ENCODE measurements at regions not wholly inside any gene's neighbourhood (a gene's known extent, or its start where the extent isn't known, plus 50 kb on each side); places are given as distances from the start of the nearest gene placed in this dataset.

- DNase-seq (no peak), ATAC-seq (no peak)
- no peak for TF ChIP-seq CTCF (IDR thresholded peaks at IDR 0.05)
- Histone ChIP-seq H3K4me1 (peaks cover 0 to 30% (median 15%) of the 10 kb centered on the region in 9 donors), H3K36me3 (no peaks in the 10 kb centered on the region), H3K4me3 (no peak overlapping the region), H3K27ac (no peak overlapping the region), H3K9me3 (no peaks in the 10 kb centered on the region), H3K27me3 (no peaks in the 10 kb centered on the region)
- 80 to 81% methylated on average over 4 of the region's 4 CpGs for WGBS, 2 donors
- intact Hi-C loops (cut with DNase I) = no loop called here
Observed at GRCh38 chr5:56527174-56527573, 288.2 kb upstream of the MAP3K1 start.

- no peak overlapping the region for H3K27ac ChIP-seq
- TF ChIP-seq CTCF (IDR thresholded peaks at IDR 0.05) = no peak
- no peak for DNase-seq
- no peaks in the 10 kb centered on the region for H3K36me3 ChIP-seq
- intact Hi-C loops (cut with DNase I) = no loop called here
- H3K9me3 ChIP-seq = no peaks in the 10 kb centered on the region
- 87 to 88% methylated on average over 3 of the region's 3 CpGs for WGBS, 2 donors
- no peak for ATAC-seq
- H3K27me3 ChIP-seq = no peaks in the 10 kb centered on the region
- no peak overlapping the region for H3K4me3 ChIP-seq
- H3K4me1 ChIP-seq = peaks cover 0 to 26% (median 15%) of the 10 kb centered on the region in 9 donors
Observed at GRCh38 chr5:56525113-56525512, 290.2 kb upstream of the MAP3K1 start.

GRCh38 chr5:56523790-56524575 lies 290.9 kb upstream of the ANKRD55 start:
- Histone ChIP-seq H3K9me3 (no peaks in the 10 kb centered on the region), H3K36me3 (no peaks in the 10 kb centered on the region), H3K27me3 (no peaks in the 10 kb centered on the region), H3K4me1 (peaks cover 0 to 25% (median 15%) of the 10 kb centered on the region in 9 donors), H3K4me3 (no peak overlapping the region), H3K27ac (peak overlapping the region in 5 of 10 donors; percentile 13 to 32 (median 29))
- intact Hi-C loops (cut with DNase I) = no loop called here
- TF ChIP-seq CTCF (IDR thresholded peaks at IDR 0.05) = no peak
- WGBS, 2 donors = 62 to 67% methylated on average over 6 of the region's 6 CpGs
- DNase-seq (peak in 1 of 2 donors; percentile 16), ATAC-seq (peak in 5 of 8 donors; percentile 43 to 72 (median 62))

- H3K27me3 ChIP-seq = no peaks in the 10 kb centered on the region
- no peak for TF ChIP-seq CTCF (IDR thresholded peaks at IDR 0.05)
- peaks cover 0 to 25% (median 15%) of the 10 kb centered on the region in 9 donors for H3K4me1 ChIP-seq
- peak; percentile 24 to 28 for DNase-seq
- H3K9me3 ChIP-seq = no peaks in the 10 kb centered on the region
- 38 to 42% methylated on average over 1 of the region's 1 CpG for WGBS, 2 donors
- intact Hi-C loops (cut with DNase I) = no loop called here
- peak overlapping the region in 6 of 10 donors; percentile 13 to 32 (median 30) for H3K27ac ChIP-seq
- ATAC-seq = peak in 7 of 8 donors; percentile 51 to 83 (median 80)
- H3K4me3 ChIP-seq = no peak overlapping the region
- no peaks in the 10 kb centered on the region for H3K36me3 ChIP-seq
Observed at GRCh38 chr5:56522960-56523359, 289.8 kb upstream of the ANKRD55 start.

Data from heart right ventricle (tissue), 16 donors.